HepG2 (cell line): ENCODE measurements at regions not wholly inside any gene's neighbourhood (a gene's known extent, or its start where the extent isn't known, plus 50 kb on each side); places are given as distances from the start of the nearest gene placed in this dataset.

Source experiments
- ATF2 ChIP-seq: sonication (generic); formaldehyde crosslinking; IDR thresholded peaks from 2 replicates; pipeline ENCODE4 v1.4.0; 2020; ENCODE audit warnings: missing genetic modification reagents
- GMEB1 ChIP-seq: sonication (generic); formaldehyde crosslinking; IDR thresholded peaks from 2 replicates; pipeline ENCODE4 v1.5.1; 2020; ENCODE audit warnings: missing genetic modification reagents, mild to moderate bottlenecking, borderline replicate concordance
- PAXIP1 ChIP-seq: sonication (generic); formaldehyde crosslinking; conservative IDR thresholded peaks from 2 replicates; pipeline ENCODE4 v1.4.0; 2020; ENCODE audit warnings: mild to moderate bottlenecking, missing genetic modification reagents, moderate library complexity
- SAP130 ChIP-seq: IDR thresholded peaks from 2 replicates; pipeline ENCODE4 v1.6.1; 2016; ENCODE audit warnings: low read depth
- SMAD1 ChIP-seq: sonication (generic); formaldehyde crosslinking; IDR thresholded peaks from 2 replicates; pipeline ENCODE4 v1.4.0; 2020; ENCODE audit warnings: missing genetic modification reagents, low read depth, mild to moderate bottlenecking, borderline replicate concordance
- SRSF9 ChIP-seq: fragments of 200-400 bp; formaldehyde crosslinking; IDR thresholded peaks from 2 replicates; pipeline ENCODE4 v1.6.1; 2018; ENCODE audit warnings: borderline replicate concordance, mild to moderate bottlenecking, low read depth, low read length; ENCODE audit not compliant: insufficient read depth, poor library complexity, severe bottlenecking
- YEATS2 ChIP-seq: sonication (generic); formaldehyde crosslinking; IDR thresholded peaks from 2 replicates; pipeline ENCODE4 v1.4.0; 2020; ENCODE audit warnings: missing genetic modification reagents, borderline replicate concordance
- ZNF383 ChIP-seq: sonication (generic); formaldehyde crosslinking; IDR thresholded peaks from 2 replicates; pipeline ENCODE4 v1.4.0; 2020; ENCODE audit warnings: missing genetic modification reagents, mild to moderate bottlenecking, borderline replicate concordance
- ZNF574 ChIP-seq: sonication (generic); formaldehyde crosslinking; IDR thresholded peaks from 2 replicates; pipeline ENCODE4 v1.4.0; 2020; ENCODE audit warnings: missing genetic modification reagents
- ZNF781 ChIP-seq: sonication (generic); formaldehyde crosslinking; IDR thresholded peaks from 2 replicates; pipeline ENCODE4 v1.5.1; 2020; ENCODE audit warnings: borderline replicate concordance, mild to moderate bottlenecking, missing genetic modification reagents; ENCODE audit errors: not compliant biosample characterization
- TF ChIP-seq, protein P1 (sequence below): sonication (generic); formaldehyde crosslinking; IDR thresholded peaks from 2 replicates; pipeline ENCODE4 v1.4.0; 2020; ENCODE audit warnings: mild to moderate bottlenecking, missing genetic modification reagents, borderline replicate concordance
- TF ChIP-seq, protein P2 (sequence below): sonication (generic); formaldehyde crosslinking; IDR thresholded peaks from 2 replicates; pipeline ENCODE4 v1.5.0; 2020; ENCODE audit warnings: mild to moderate bottlenecking, missing genetic modification reagents, borderline replicate concordance

- TF ChIP-seq PAXIP1 (CRISPR knock-in tag) (0 out of 2 replicates have a peak, but pooled peaks have one; percentile 13), GMEB1 (no peak; the same call in 1 of the 2 replicates), ZNF383 (no peak), ZNF574 (CRISPR knock-in tag) (0 out of 2 replicates have a peak, but pooled peaks have one; percentile 23), ATF2 (no peak), YEATS2 (CRISPR knock-in tag) (peak; percentile 35; the same call in 1 of the 2 replicates), SRSF9 (no peak), SAP130 (CRISPR knock-in tag) (peak; percentile 58), SMAD1 (CRISPR knock-in tag) (no peak), ZNF781 (no peak)
- TF ChIP-seq, protein P1, sequence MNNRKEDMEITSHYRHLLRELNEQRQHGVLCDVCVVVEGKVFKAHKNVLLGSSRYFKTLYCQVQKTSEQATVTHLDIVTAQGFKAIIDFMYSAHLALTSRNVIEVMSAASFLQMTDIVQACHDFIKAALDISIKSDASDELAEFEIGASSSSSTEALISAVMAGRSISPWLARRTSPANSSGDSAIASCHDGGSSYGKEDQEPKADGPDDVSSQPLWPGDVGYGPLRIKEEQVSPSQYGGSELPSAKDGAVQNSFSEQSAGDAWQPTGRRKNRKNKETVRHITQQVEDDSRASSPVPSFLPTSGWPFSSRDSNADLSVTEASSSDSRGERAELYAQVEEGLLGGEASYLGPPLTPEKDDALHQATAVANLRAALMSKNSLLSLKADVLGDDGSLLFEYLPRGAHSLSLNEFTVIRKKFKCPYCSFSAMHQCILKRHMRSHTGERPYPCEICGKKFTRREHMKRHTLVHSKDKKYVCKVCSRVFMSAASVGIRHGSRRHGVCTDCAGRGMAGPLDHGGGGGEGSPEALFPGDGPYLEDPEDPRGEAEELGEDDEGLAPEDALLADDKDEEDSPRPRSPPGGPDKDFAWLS (CRISPR knock-in tag), result no peak
- TF ChIP-seq, protein P2, sequence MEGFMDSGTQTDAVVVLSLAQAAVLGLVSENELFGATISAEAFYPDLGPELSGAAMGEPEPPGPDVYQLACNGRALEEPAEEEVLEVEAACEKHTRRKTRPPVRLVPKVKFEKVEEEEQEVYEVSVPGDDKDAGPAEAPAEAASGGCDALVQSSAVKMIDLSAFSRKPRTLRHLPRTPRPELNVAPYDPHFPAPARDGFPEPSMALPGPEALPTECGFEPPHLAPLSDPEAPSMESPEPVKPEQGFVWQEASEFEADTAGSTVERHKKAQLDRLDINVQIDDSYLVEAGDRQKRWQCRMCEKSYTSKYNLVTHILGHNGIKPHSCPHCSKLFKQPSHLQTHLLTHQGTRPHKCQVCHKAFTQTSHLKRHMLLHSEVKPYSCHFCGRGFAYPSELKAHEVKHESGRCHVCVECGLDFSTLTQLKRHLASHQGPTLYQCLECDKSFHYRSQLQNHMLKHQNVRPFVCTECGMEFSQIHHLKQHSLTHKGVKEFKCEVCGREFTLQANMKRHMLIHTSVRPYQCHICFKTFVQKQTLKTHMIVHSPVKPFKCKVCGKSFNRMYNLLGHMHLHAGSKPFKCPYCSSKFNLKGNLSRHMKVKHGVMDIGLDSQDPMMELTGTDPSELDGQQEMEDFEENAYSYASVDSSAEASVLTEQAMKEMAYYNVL (CRISPR knock-in tag), result 0 out of 2 replicates have a peak, but pooled peaks have one; percentile 35
Observed at GRCh38 chr6:26304797-26305640, 60.0 kb upstream of the BTN3A2 start (continued).
